Cardiac muscle cell (in vitro differentiated cells and primary cell): ENCODE measurements at regions not wholly inside any gene's neighbourhood (a gene's known extent, or its start where the extent isn't known, plus 50 kb on each side); places are given as distances from the start of the nearest gene placed in this dataset.

Experiments
- DNase-seq, 2 donors: peaks; one replicate each; pipeline versions ENCODE4 v3.0.0 to v3.0.0-alpha.2; 2010 to 2017; ENCODE audit warnings: low read depth in 1 of 2, low spot score in 1 of 2
- H3K27ac ChIP-seq: fragments of 200-600 bp; sonication (generic); 2 replicates; pipeline ENCODE4 v1.5.1; 2016
- H3K27me3 ChIP-seq: fragments of 200-600 bp; sonication (generic); 2 replicates; pipeline ENCODE4 v1.6.0; 2016; ENCODE audit warnings: control low read depth
- H3K36me3 ChIP-seq: fragments of 200-600 bp; sonication (generic); 2 replicates; pipeline ENCODE4 v1.5.1; 2016; ENCODE audit warnings: control low read depth
- H3K4me1 ChIP-seq: fragments of 200-600 bp; sonication (generic); 2 replicates; pipeline ENCODE4 v1.8.1; 2017; ENCODE audit warnings: low read depth, mild to moderate bottlenecking, mixed run types
- H3K4me3 ChIP-seq: fragments of 200-600 bp; sonication (generic); 2 replicates; pipeline ENCODE4 v1.5.1; 2016; ENCODE audit warnings: mild to moderate bottlenecking
- H3K9me3 ChIP-seq: fragments of 200-600 bp; sonication (generic); 2 replicates; pipeline ENCODE4 v1.5.1; 2017; ENCODE audit warnings: low read depth, mild to moderate bottlenecking, control low read depth
- TF ChIP-seq, protein P1 (sequence below): IDR thresholded peaks from 2 replicates; pipeline ENCODE4 v1.5.1; 2012; ENCODE audit warnings: low read depth, mild to moderate bottlenecking, low read length

DNA sequence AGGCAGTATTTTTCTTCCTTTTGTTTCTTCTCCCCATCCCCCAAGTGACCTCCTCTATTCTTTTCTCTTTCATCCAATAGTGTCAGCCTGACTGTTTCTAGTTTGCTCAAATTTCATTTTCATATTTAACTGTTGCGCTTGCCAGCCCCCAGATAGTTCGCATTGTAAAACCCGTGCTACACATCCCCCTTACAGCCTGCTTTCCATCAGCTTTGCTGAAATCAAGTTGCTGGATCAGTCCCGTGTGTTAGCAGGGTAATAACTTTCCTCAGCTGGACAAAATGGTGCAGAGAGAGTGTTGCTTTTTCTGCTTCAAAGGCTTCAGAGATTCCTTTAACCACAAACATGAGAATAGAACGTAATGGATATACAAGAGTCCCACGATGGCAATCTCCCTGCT lies 180.6 kb upstream of the NPVF start:
- H3K27ac ChIP-seq: no peak overlapping the region
- no peak for DNase-seq
- no peaks in the 10 kb centered on the region for H3K27me3 ChIP-seq
- H3K4me3 ChIP-seq: no peak overlapping the region
- TF ChIP-seq, protein P1, sequence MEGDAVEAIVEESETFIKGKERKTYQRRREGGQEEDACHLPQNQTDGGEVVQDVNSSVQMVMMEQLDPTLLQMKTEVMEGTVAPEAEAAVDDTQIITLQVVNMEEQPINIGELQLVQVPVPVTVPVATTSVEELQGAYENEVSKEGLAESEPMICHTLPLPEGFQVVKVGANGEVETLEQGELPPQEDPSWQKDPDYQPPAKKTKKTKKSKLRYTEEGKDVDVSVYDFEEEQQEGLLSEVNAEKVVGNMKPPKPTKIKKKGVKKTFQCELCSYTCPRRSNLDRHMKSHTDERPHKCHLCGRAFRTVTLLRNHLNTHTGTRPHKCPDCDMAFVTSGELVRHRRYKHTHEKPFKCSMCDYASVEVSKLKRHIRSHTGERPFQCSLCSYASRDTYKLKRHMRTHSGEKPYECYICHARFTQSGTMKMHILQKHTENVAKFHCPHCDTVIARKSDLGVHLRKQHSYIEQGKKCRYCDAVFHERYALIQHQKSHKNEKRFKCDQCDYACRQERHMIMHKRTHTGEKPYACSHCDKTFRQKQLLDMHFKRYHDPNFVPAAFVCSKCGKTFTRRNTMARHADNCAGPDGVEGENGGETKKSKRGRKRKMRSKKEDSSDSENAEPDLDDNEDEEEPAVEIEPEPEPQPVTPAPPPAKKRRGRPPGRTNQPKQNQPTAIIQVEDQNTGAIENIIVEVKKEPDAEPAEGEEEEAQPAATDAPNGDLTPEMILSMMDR: no peak
- no peaks in the 10 kb centered on the region for H3K36me3 ChIP-seq
- H3K9me3 ChIP-seq: no peaks in the 10 kb centered on the region
- no peaks in the 10 kb centered on the region for H3K4me1 ChIP-seq

DNA sequence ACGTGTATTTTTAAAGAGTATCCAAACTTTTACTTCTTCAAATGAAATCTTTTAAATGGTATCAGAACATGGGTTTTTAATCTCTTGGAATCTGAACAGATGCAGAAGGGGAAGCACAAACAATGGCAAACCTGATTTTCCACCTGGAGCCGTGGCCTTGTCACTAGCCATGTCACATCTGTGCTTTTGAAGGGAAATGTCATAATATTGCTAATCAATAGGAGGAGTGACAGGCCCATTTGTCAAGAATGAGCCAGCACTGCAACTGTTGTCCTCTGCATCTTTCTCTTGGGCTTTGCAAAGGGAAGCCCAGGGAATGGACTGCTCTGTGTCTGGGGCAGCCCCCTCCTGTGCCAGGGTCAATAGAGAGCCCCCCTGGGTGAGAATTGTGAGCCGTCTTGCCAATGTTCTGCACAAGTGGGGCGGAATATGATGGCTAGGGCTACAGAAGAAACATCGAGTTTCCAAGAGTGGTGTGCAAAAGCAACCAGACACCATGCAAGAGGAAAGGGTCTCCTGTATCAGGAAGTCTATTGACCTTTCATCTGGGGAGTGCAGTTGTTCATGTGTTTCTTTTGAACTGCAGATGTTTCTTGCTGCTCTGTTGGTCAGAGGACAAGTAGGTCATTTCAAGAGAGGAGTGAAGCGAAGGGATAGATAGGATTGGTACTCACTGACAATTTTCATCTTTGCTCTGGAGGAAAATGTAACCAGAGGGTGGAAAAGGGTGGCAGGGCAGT lies 181.8 kb upstream of the NPVF start:
- no peak for DNase-seq
- TF ChIP-seq, protein P1: no peak
- H3K36me3 ChIP-seq: no peaks in the 10 kb centered on the region
- no peaks in the 10 kb centered on the region for H3K27me3 ChIP-seq
- H3K27ac ChIP-seq: no peak overlapping the region
- H3K9me3 ChIP-seq: no peaks in the 10 kb centered on the region
- no peak overlapping the region for H3K4me3 ChIP-seq
- no peaks in the 10 kb centered on the region for H3K4me1 ChIP-seq

DNA sequence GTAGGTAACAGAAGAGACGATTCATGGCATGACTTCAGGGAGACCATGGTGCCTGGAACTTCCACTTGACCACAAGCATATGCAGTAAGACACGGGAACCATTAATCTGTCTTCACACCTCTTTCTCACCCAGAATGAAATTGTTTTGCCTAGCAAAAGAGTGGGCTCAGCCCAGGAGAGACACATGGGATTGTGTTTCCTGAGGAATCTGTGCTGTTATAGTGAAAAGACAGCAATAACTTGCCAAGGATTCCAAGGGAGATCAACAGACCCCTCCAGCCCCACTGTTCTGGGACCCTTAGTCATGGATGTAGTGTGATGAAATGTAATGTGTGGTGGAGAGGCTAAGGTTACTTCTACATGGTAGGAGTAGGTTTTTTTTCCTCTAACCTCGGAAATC lies 192.5 kb upstream of the NPVF start:
- no peaks in the 10 kb centered on the region for H3K9me3 ChIP-seq
- no peaks in the 10 kb centered on the region for H3K4me1 ChIP-seq
- DNase-seq: no peak
- H3K27ac ChIP-seq: no peak overlapping the region
- H3K27me3 ChIP-seq: no peaks in the 10 kb centered on the region
- no peak overlapping the region for H3K4me3 ChIP-seq
- no peaks in the 10 kb centered on the region for H3K36me3 ChIP-seq
- TF ChIP-seq, protein P1: no peak

DNA sequence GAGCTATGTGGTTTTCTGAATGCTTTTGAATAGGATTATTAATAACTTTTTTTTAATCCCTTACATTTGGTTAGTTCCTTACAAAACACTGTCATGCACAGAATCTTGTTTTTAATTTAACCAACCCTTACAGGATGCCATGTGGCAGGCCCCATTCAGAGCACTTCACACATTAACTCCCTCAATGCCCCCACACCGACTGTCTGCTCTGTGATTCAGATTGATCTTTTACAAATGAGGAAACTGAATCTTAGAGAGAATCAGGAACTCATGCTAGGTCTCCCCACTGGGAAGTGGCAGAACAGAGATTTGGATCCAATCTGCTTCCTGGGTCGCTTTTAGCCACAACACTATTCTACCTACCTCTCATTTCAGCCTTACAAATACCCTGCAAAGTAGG lies 195.8 kb upstream of the NPVF start:
- no peaks in the 10 kb centered on the region for H3K36me3 ChIP-seq
- TF ChIP-seq, protein P1: no peak
- no peak for DNase-seq
- H3K4me3 ChIP-seq: no peak overlapping the region
- no peaks in the 10 kb centered on the region for H3K4me1 ChIP-seq
- H3K27me3 ChIP-seq: no peaks in the 10 kb centered on the region
- no peak overlapping the region for H3K27ac ChIP-seq
- no peaks in the 10 kb centered on the region for H3K9me3 ChIP-seq

DNA sequence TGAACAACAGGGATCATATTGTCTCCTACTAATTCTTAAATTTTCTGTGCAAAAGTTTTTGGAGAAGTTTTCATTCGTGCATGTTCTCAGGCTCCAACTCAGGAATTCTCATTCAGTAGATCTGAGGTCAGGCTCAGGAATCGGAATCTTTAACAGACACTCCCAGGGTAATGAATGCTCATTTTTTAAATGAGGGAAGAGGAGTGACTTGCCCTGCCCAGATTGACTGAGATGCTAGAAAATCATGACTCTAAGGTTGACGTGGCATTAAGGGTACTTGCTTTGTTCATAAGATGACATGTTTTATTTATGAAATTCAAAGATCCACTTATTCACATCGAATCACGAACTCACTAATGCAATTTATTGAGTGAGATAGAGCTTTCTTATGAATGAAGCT lies 196.6 kb upstream of the NPVF start:
- TF ChIP-seq, protein P1: no peak
- no peak overlapping the region for H3K4me3 ChIP-seq
- no peaks in the 10 kb centered on the region for H3K36me3 ChIP-seq
- no peaks in the 10 kb centered on the region for H3K9me3 ChIP-seq
- no peak overlapping the region for H3K27ac ChIP-seq
- no peaks in the 10 kb centered on the region for H3K4me1 ChIP-seq
- no peak for DNase-seq
- H3K27me3 ChIP-seq: no peaks in the 10 kb centered on the region
